GM19025 (cell line): ENCODE measurements at regions not wholly inside any gene's neighbourhood (a gene's known extent, or its start where the extent isn't known, plus 50 kb on each side); places are given as distances from the start of the nearest gene placed in this dataset.
"Not testable (repeated sequence)": the region's sequence is repeated elsewhere in the genome, so short reads cannot be mapped to it uniquely, and the experiment has no call there.

Experiments used
- ATAC-seq: cut with Tn5 transposase; IDR thresholded peaks from one replicate; pipeline ENCODE4 v1.9.1; 2021; ENCODE audit warnings: mild to moderate bottlenecking, low read depth, moderate library complexity; ENCODE audit not compliant: unreplicated experiment

DNA sequence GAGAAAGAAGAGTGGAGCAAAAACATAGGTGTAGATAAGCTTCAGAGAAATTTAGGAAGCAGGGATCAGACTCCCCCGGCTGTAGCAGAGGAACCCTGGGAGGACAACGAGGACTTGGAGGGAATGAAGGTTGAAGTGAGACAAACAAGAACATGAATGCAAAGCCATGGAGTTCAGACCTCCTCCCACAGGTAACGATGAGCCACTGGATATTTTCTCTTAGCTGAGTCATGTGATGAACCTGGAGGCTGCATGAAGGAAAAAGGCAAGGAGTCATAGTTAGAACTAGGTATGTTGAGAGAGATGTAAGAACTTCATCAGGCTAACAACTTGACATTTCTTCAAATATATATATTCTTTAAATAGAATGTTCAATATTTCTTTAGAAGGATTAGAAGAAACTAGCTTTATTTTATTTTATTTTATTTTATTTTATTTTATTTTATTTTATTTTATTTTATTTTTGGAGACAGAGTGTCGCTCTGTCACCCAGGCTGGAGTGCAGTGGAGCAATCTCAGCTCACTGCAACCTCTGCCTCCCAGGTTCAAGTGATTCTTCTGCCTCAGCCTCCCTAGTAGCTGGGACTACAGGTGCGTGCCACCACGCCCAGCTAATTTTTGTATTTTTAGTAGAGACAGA lies 57.7 kb upstream of the RGS1 start:
- not testable (repeated sequence) for ATAC-seq

DNA sequence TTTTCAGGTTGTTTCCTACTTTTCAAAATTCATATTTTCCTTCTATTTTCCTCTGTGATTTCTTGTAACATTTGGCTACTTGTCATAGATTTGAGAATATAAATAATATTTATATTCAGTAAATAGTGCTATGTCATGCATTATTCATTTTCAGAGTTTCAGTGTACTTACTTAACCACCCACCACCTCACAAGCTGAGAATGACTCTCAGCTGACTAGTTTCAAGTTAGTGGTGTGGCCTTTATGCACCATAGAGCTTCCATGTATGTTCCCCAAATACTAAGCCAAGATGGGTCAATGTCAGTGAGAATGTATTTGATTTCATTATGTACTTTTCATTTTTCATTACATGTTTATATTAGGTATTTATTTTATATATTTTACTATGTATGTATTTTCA lies 56.9 kb upstream of the RGS1 start:
- ATAC-seq, result peak; percentile 22

DNA sequence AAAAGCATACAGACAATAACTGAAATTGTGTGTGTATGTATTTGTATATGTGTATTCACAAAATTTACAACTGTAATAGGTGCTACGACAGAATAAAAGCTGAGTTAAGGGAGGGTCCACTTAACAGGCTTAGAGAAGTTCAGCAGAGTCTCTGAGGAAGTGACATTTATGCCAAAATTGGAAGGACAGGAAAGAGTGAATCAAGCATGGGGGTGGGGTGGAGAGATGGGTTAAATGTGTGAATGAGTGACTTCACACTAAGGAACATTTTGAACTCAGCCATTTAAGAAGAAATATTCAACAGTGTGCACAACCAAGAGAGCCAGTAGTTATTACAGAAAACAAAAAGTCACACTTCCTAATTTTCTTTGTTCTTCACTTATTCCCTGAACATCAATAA lies 53.8 kb upstream of the RGS1 start:
- ATAC-seq, result no peak

- ATAC-seq, result no peak
Measured at GRCh38 chr1:192522673-192523072, 52.9 kb upstream of the RGS1 start.

- ATAC-seq, result no peak
Measured at GRCh38 chr1:192524223-192524622, 51.4 kb upstream of the RGS1 start.
